ENCODE measurements at regions not wholly inside any gene's neighbourhood (a gene's known extent, or its start where the extent isn't known, plus 50 kb on each side); places are given as distances from the start of the nearest gene placed in this dataset.

DNA sequence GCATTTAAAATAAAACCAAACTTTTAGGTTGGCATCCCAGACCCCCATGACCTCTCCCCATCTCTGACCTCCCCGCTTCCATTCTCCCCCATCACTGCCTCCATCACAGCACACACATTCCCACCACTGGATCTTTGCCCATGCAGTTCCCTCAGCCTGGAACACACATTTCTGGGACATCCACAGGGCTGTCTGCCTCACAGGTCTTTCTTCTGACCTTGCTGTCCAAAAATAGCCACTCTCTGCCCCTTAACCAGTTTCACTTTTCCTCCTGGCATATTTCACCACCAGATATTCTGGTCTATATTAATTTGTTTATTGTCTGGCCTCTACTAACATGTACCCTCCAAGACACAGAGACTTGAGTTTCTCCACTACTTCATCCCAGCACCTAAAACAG, 75.2 kb upstream of the PRDM11 start:
- TF ChIP-seq, protein P1, sequence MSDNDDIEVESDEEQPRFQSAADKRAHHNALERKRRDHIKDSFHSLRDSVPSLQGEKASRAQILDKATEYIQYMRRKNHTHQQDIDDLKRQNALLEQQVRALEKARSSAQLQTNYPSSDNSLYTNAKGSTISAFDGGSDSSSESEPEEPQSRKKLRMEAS (IDR thresholded peaks at IDR 0.05; ENCODE audit: insufficient read depth, insufficient read length) = no peak
- TF ChIP-seq GATA2 (IDR thresholded peaks at IDR 0.05; ENCODE audit: insufficient read depth, insufficient read length, low read depth, low read length) (no peak), EZH2 (IDR thresholded peaks at IDR 0.05; ENCODE audit: borderline replicate concordance, low read depth, low read length, severe bottlenecking) (no peak), POLR2A (IDR thresholded peaks at IDR 0.05; ENCODE audit: low read depth, low read length) (no peak), POLR2AphosphoS5 (IDR thresholded peaks at IDR 0.05; ENCODE audit: insufficient read depth, low read depth, low read length) (no peak), MYC (IDR thresholded peaks at IDR 0.05; ENCODE audit: low read depth, low read length) (no peak), JUN (IDR thresholded peaks at IDR 0.05; ENCODE audit: borderline replicate concordance, insufficient read depth, insufficient read length, low read depth) (no peak), FOS (IDR thresholded peaks at IDR 0.05; ENCODE audit: borderline replicate concordance, insufficient read depth, low read length) (no peak)
- H2AFZ ChIP-seq (ENCODE audit: low read depth, low read length) = no peak overlapping the region
- no peaks in the 10 kb centered on the region for H3K9me3 ChIP-seq (replicated peaks; ENCODE audit: control insufficient read depth, insufficient read depth, low read length)
- no peak overlapping the region for H3K4me3 ChIP-seq (replicated peaks in 1 of 3; ENCODE audit: insufficient read depth in 1 of 3, low read depth in 1 of 3, low read length in 3 of 3)
- no peaks in the 10 kb centered on the region for H3K4me1 ChIP-seq (ENCODE audit: control insufficient read depth, extremely low read depth, insufficient read depth, low read length)
- no peak overlapping the region for H3K4me2 ChIP-seq (ENCODE audit: insufficient read depth, low read length)
- H3K27me3 ChIP-seq (ENCODE audit: control insufficient read depth in 2 of 2, insufficient read depth in 2 of 2, low read length in 2 of 2) = peaks cover 0 to 3% of the 10 kb centered on the region in 2 experiments
- H3K79me2 ChIP-seq (ENCODE audit: control insufficient read depth, insufficient read depth, low read length) = no peaks in the 10 kb centered on the region
- CTCF ChIA-PET = no interaction called here
- dilution Hi-C loops (cut with MboI; ENCODE audit: extremely low pct_ligation_motif_present, low sequenced_read_pairs) (no loop called here), intact Hi-C loops (cut with micrococcal nuclease) (no loop called here)
- H4K20me1 ChIP-seq (replicated peaks; ENCODE audit: control insufficient read depth, extremely low read depth, insufficient read depth, low read length) = no peaks in the 10 kb centered on the region
- POLR2A ChIA-PET = no interaction called here
- H3K9me1 ChIP-seq (replicated peaks; ENCODE audit: control insufficient read depth, extremely low read depth, insufficient read depth, low read length) = no peaks in the 10 kb centered on the region
- FAIRE-seq (no peak), DNase-seq (ENCODE audit: low read depth, low spot score) (no peak)
- BruUV-seq (replicated peaks) = no TSS peak
- H3K27ac ChIP-seq (ENCODE audit: insufficient read depth, low read depth, low read length) = no peak overlapping the region
- no peak overlapping the region for H3K9ac ChIP-seq (replicated peaks; ENCODE audit: extremely low read depth, insufficient read depth, low read length)
- H3K36me3 ChIP-seq (ENCODE audit: control insufficient read depth in 2 of 2, extremely low read depth in 1 of 2, insufficient read depth in 2 of 2, low read length in 2 of 2) = no peaks in the 10 kb centered on the region

DNA sequence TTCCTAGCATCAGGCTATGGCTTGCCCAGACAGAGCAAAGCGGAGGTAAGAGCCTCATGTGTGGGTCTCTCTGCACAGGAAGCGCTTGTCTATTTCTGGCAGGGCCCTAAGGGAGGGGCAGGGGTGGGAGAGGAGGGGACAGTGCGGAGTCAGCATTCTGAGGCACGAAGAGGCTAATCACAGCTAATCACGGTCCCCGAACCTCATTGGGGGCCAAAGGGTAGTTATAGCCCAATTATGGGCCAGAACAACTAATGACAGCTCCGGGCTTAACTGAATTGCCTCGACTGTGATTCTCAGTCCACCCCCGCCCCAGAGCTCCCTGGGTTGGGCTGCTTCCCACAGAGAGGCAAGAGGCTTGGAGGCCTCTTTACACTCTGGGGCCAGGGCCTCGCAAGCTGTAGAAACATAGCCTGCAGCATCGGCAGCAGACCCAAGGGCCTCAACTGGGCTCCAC, 72.7 kb upstream of the PRDM11 start:
- Histone ChIP-seq H3K36me3 (ENCODE audit: control insufficient read depth in 2 of 2, extremely low read depth in 1 of 2, insufficient read depth in 2 of 2, low read length in 2 of 2) (no peaks in the 10 kb centered on the region), H3K9me1 (replicated peaks; ENCODE audit: control insufficient read depth, extremely low read depth, insufficient read depth, low read length) (no peaks in the 10 kb centered on the region), H3K27me3 (ENCODE audit: control insufficient read depth in 2 of 2, insufficient read depth in 2 of 2, low read length in 2 of 2) (peaks cover 2 to 3% of the 10 kb centered on the region in 2 experiments), H3K4me2 (ENCODE audit: insufficient read depth, low read length) (no peak overlapping the region), H3K27ac (ENCODE audit: insufficient read depth, low read depth, low read length) (no peak overlapping the region), H3K79me2 (ENCODE audit: control insufficient read depth, insufficient read depth, low read length) (no peaks in the 10 kb centered on the region), H3K4me3 (replicated peaks in 1 of 3; ENCODE audit: insufficient read depth in 1 of 3, low read depth in 1 of 3, low read length in 3 of 3) (no peak overlapping the region), H3K4me1 (ENCODE audit: control insufficient read depth, extremely low read depth, insufficient read depth, low read length) (no peaks in the 10 kb centered on the region), H2AFZ (ENCODE audit: low read depth, low read length) (no peak overlapping the region), H3K9ac (replicated peaks; ENCODE audit: extremely low read depth, insufficient read depth, low read length) (no peak overlapping the region), H4K20me1 (replicated peaks; ENCODE audit: control insufficient read depth, extremely low read depth, insufficient read depth, low read length) (no peaks in the 10 kb centered on the region), H3K9me3 (replicated peaks; ENCODE audit: control insufficient read depth, insufficient read depth, low read length) (no peaks in the 10 kb centered on the region)
- DNase-seq (ENCODE audit: low read depth, low spot score) = no peak
- CTCF ChIA-PET = interaction anchor here (0.6 to 1.3 kb wide), 3 partner anchors 9 to 222 kb away, joined by 3 read pairs; no protein-coding TSS in a partner anchor
- TF ChIP-seq JUN (IDR thresholded peaks at IDR 0.05; ENCODE audit: borderline replicate concordance, insufficient read depth, insufficient read length, low read depth) (no peak), GATA2 (IDR thresholded peaks at IDR 0.05; ENCODE audit: insufficient read depth, insufficient read length, low read depth, low read length) (no peak), FOS (IDR thresholded peaks at IDR 0.05; ENCODE audit: borderline replicate concordance, insufficient read depth, low read length) (no peak), POLR2AphosphoS5 (IDR thresholded peaks at IDR 0.05; ENCODE audit: insufficient read depth, low read depth, low read length) (no peak), POLR2A (IDR thresholded peaks at IDR 0.05; ENCODE audit: low read depth, low read length) (no peak), EZH2 (IDR thresholded peaks at IDR 0.05; ENCODE audit: borderline replicate concordance, low read depth, low read length, severe bottlenecking) (no peak), MYC (IDR thresholded peaks at IDR 0.05; ENCODE audit: low read depth, low read length) (no peak)
- TF ChIP-seq, protein P2, sequence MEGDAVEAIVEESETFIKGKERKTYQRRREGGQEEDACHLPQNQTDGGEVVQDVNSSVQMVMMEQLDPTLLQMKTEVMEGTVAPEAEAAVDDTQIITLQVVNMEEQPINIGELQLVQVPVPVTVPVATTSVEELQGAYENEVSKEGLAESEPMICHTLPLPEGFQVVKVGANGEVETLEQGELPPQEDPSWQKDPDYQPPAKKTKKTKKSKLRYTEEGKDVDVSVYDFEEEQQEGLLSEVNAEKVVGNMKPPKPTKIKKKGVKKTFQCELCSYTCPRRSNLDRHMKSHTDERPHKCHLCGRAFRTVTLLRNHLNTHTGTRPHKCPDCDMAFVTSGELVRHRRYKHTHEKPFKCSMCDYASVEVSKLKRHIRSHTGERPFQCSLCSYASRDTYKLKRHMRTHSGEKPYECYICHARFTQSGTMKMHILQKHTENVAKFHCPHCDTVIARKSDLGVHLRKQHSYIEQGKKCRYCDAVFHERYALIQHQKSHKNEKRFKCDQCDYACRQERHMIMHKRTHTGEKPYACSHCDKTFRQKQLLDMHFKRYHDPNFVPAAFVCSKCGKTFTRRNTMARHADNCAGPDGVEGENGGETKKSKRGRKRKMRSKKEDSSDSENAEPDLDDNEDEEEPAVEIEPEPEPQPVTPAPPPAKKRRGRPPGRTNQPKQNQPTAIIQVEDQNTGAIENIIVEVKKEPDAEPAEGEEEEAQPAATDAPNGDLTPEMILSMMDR (IDR thresholded peaks at IDR 0.05; ENCODE audit: extremely low read depth in 1 of 2, insufficient read depth in 1 of 2, low read depth in 1 of 2, low read length in 2 of 2) = no peak
- TF ChIP-seq, protein P1 (IDR thresholded peaks at IDR 0.05; ENCODE audit: insufficient read depth, insufficient read length) = no peak
- POLR2A ChIA-PET = no interaction called here
- intact Hi-C loops (cut with micrococcal nuclease) (no loop called here), dilution Hi-C loops (cut with MboI; ENCODE audit: extremely low pct_ligation_motif_present, low sequenced_read_pairs) (no loop called here)
- BruUV-seq (replicated peaks) = no TSS peak
- no peak for FAIRE-seq
